H1 (cell line): ENCODE measurements at regions not wholly inside any gene's neighbourhood (a gene's known extent, or its start where the extent isn't known, plus 50 kb on each side); places are given as distances from the start of the nearest gene placed in this dataset.

Experiments
- BACH1 ChIP-seq: IDR thresholded peaks from 2 replicates; pipeline ENCODE4 v1.6.1; 2012; ENCODE audit warnings: low read length, improper control_type of control experiment
- CBX5 ChIP-seq: fragments of 300-800, 300-1000 bp; sonication (generic); IDR thresholded peaks from 2 replicates; pipeline ENCODE4 v1.7.1; 2016; ENCODE audit warnings: antibody characterized with exemption, low read length, low read depth
- CBX8 ChIP-seq: fragments of 300-800, 300-1000 bp; sonication (generic); IDR thresholded peaks from 2 replicates; pipeline ENCODE4 v1.7.1; 2016; ENCODE audit warnings: low read depth, low read length, borderline replicate concordance
- CHD7 ChIP-seq: fragments of 300-600 bp; sonication (generic); IDR thresholded peaks from 2 replicates; pipeline ENCODE4 v1.7.1; 2012; ENCODE audit warnings: low read length, moderate library complexity, mild to moderate bottlenecking, inconsistent platforms; ENCODE audit not compliant: insufficient replicate concordance
- JUN ChIP-seq: IDR thresholded peaks from 2 replicates; pipeline ENCODE4 v1.6.1; 2011; ENCODE audit warnings: low read depth, mild to moderate bottlenecking, improper control_type of control experiment, low read length
- PHF8 ChIP-seq: fragments of 200-600 bp; sonication (generic); conservative IDR thresholded peaks from 2 replicates; pipeline ENCODE4 v1.7.1; 2012; ENCODE audit warnings: low read depth, mild to moderate bottlenecking, inconsistent platforms, low read length, moderate library complexity
- RXRA ChIP-seq: IDR thresholded peaks from 2 replicates; pipeline ENCODE4 v1.6.1; 2011; ENCODE audit warnings: low read depth, mild to moderate bottlenecking, low read length, moderate library complexity; ENCODE audit not compliant: insufficient read depth
- SIN3A ChIP-seq, 2 experiments: IDR thresholded peaks in 1 of 2; conservative IDR thresholded peaks in 1 of 2; 2 replicates each; pipeline ENCODE4 v1.6.1; 2011 to 2012; ENCODE audit warnings: low read length in 2 of 2, improper control_type of control experiment in 1 of 2, low read depth in 1 of 2, mild to moderate bottlenecking in 1 of 2

DNA sequence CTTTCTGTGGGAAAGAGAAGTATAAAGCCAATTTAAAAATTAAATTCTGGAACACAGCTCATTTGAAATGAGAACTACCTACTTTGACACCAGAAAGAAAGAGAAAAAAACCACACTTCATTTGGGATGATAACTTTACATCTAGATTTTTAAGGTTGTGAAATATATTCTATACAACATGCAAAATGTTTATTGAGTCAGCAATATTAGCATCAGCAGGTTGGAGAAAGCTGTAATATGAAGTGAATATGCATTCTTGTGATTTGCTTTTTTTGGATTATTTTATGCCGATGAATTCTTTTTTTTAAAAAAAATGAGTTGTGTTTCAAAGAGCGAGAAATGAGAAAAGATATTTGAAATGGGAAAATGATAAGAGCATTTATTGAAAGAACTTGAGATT lies 307.0 kb upstream of the DPPA4 start (continued):
- TF ChIP-seq CHD7 (no peak), RXRA (no peak), JUN (no peak), CBX8 (no peak), BACH1 (no peak), SIN3A (conservative IDR thresholded peaks at IDR 0.05 in 1 of 2, IDR thresholded peaks at IDR 0.05 in 1 of 2; ENCODE audit: low read depth in 1 of 2, low read length in 2 of 2) (no peak), CBX5 (no peak), PHF8 (no peak)
